DMS79 (cell line): ENCODE measurements at regions not wholly inside any gene's neighbourhood (a gene's known extent, or its start where the extent isn't known, plus 50 kb on each side); places are given as distances from the start of the nearest gene placed in this dataset.
"Not testable (repeated sequence)": the region's sequence is repeated elsewhere in the genome, so short reads cannot be mapped to it uniquely, and the experiment has no call there.

ENCODE experiments used
- DNase-seq: peaks from one replicate; lab custom pipeline; 2025; lab: John Stamatoyannopoulos, UW

GRCh38 chr14:48584031-48584430, 908.6 kb upstream of the MDGA2 start:
- DNase-seq: no peak

DNA sequence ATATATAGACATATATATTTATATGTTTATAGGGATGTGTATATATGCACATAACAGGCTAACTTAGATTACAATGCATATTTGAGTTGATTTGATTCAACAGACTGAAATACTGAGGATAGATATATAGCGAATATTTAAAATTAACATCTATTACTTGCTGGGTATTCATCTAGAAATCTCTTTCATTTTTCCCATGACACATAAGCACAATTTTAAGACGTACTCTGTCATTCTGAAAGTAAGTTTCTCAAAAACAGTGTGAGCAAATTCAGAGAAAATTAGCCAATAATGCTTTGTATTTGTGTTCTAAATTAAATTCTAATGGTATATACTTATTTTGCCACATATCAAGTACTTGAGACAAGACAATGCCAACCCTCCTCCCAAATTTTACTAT, 907.5 kb upstream of the MDGA2 start:
- no peak for DNase-seq

- DNase-seq: no peak
Measured at GRCh38 chr14:48580692-48581091, 905.3 kb upstream of the MDGA2 start.

DNA sequence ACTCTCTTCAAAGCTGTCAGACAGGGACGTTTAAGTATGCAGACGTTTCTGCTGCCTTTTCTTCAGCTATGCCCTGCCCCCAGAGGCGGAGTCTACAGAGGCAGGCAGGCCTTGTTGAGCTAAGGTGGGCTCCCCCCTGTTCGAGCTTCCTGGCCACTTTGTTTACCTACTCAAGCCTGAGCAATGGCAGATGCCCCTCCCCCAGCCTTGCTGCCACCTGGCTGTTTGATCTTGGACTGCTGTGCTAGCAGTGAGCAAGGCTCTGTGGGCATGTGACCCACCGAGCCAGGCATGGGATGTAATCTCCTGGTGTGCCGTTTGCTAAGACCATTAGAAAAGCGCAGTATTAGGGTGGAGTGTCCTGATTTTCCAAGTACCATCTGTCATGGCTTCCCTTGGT, 900.4 kb upstream of the MDGA2 start:
- no peak for DNase-seq

DNA sequence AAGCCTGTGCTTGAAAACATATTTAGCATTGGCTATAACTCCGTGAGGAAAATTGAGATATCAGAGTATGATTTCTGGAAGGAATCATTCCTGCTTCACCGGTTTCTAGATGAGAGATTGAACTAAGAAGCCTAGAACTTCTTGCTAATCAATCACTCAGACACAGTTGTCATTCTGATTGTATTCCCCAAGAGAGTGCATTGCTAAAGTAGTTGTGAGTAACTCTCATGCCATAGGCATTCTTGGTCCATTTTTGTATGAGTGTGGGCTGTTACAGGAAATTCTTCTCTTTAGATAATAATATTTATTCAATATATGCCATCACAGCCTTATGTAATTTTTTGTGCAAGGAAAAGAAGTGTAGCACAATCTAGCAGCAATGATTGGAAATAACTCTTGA, 893.3 kb upstream of the MDGA2 start:
- no peak for DNase-seq

DNA sequence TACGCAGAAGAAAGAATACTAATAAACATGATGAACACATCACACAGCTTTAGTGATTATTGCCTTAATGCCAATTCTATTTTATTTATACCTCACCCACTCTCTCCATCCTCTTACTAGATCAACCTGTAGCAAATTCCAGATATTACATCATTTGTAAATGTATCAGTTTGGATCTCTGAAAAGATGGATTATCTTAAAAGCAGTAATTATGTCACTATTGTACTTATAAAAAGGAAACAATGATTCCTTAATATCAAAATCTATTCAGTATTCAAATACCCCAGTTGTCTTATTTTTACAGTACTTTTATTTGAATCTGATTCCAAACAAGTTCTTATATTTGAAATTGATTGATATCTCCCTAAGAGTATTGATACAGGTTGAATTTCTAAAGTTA, 892.8 kb upstream of the MDGA2 start:
- no peak for DNase-seq

DNA sequence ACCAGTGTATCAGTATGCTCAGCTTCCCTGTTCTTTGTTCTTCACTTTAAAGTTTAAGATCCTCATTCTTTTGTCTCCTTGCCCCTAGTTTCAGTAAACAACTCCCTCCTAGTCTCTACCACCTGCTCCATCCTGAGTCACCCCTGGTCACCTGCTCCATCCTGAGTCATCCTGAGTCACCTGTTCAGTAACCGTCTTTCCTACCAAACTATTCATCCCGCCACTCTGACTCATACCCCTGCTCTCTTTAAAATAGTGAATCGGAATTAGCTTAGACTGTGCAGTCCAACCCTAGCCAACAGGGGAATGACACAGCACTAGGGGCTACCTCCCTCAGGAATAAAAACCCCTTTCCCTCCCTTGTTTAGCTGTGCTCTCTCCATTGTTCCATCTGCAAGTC, 888.1 kb upstream of the MDGA2 start:
- no peak for DNase-seq

GRCh38 chr14:48561438-48561837, 886.0 kb upstream of the MDGA2 start:
- not testable (repeated sequence) for DNase-seq

- no peak for DNase-seq
Measured at GRCh38 chr14:48560421-48560820, 885.0 kb upstream of the MDGA2 start.

DNA sequence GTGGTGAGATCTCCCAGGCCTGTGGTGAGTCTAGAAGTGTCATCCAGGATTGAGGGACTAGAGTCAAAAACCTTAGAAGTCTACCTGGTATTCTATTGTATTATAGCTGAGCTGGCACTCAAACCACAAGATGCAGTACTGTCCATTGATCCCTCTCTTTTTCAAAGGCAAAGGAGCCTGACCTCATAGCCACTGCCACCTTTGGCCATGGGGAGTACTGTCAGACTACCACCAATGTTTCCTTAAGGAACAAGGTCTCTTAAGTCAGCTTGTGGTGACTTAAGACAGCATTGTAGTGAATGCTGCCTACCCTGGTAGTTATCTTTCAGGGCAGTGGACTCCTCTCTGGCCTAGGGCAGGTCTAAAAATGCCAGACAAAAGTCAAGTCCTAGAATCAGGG, 878.0 kb upstream of the MDGA2 start:
- DNase-seq: no peak

GRCh38 chr14:48546996-48547395, 871.6 kb upstream of the MDGA2 start:
- no peak for DNase-seq

GRCh38 chr14:48537600-48537999, 862.2 kb upstream of the MDGA2 start:
- no peak for DNase-seq

DNA sequence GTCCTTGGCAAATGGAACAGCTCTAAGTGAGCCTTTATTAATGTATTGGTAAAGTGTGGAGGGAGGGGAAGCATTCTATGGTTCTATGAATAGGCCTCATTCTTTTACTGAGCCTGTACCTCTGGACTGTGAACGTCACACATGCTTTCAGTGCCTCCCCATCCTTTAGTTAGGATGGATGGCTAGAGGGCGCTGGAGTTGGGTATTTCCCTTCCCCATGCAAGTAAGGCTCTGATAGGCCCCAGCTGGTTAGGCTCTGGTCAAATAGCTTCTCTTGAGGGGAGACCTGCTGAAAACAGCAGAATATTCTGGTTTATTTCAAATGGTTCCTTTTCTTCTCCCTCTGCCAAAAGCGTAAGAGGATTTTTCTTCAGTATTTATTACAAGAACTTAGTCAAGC, 860.9 kb upstream of the MDGA2 start:
- DNase-seq: no peak

DNA sequence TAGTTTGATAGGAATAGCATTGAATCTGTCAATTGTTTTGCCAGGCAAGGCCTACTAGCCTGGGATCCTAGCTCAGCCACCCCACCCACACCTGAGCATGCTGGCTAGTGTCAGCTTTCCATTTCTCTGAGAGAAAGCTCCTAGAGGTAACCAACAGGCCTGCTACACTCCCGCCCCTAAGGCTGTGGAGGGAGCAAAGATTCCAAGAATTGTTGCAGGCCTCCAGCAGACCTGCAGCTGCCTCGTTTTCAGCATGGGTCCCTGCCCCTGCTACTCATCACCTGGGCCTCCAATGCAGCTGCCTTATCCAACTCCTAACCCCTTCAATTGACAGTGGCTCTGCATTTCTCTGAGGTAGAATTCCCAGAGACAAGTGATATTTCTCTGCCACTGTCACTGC, 852.4 kb upstream of the MDGA2 start:
- DNase-seq: no peak

GRCh38 chr14:48526307-48526706, 850.9 kb upstream of the MDGA2 start:
- no peak for DNase-seq

GRCh38 chr14:48504921-48505320, 829.5 kb upstream of the MDGA2 start:
- no peak for DNase-seq

- DNase-seq: no peak
Measured at GRCh38 chr14:48490756-48491155, 815.4 kb upstream of the MDGA2 start.

- no peak for DNase-seq
Measured at GRCh38 chr14:48473944-48474343, 798.5 kb upstream of the MDGA2 start.

- no peak for DNase-seq
Measured at GRCh38 chr14:48456051-48456450, 780.6 kb upstream of the MDGA2 start.

DNA sequence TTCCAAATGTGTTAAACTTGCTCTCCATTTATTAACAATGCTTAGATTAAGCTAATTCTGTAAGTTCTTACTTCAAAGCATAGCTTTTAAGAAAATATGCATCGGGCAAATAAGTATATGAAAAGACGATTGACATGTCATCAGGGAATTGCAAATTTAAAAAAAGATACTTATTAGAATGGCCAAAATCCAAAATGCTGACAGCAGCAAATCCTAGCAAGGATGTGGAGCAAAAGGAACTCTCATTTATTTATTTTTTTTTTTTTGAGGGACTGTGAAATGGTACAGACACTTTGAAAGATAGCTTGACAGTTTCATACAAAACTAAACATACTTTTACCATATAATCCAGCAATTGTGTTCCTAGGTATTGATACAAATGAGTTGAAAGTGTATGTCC, 779.5 kb upstream of the MDGA2 start:
- no peak for DNase-seq

- DNase-seq: no peak
Measured at GRCh38 chr14:48452437-48452995, 777.1 kb upstream of the MDGA2 start.

GRCh38 chr14:48435221-48435620, 759.8 kb upstream of the MDGA2 start:
- DNase-seq: no peak

- DNase-seq: no peak
Measured at GRCh38 chr14:48430805-48431204, 755.4 kb upstream of the MDGA2 start.

DNA sequence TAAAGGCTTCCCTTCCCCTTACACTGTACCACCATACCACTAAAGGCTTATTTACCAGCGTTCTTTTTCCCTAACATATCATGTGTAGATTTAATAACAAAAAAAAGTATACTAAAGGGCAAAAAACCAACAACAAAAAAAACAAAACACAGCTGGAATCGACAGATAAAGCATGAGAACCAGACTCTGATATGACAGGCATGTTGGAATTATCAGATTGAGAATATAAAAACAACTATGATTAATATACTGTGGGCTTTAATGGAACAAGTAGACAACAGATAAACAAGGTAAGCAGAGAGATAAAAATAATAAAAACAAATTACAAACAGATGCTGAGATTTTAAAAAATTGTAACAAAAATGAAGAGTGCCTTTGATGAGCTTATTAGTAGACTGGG, 754.1 kb upstream of the MDGA2 start:
- no peak for DNase-seq
